ENCODE measurements at regions not wholly inside any gene's neighbourhood (a gene's known extent, or its start where the extent isn't known, plus 50 kb on each side); places are given as distances from the start of the nearest gene placed in this dataset.
"Not testable (repeated sequence)": the region's sequence is repeated elsewhere in the genome, so short reads cannot be mapped to it uniquely, and the experiment has no call there.

- no peaks in the 10 kb centered on the region for H3K36me3 Mint-ChIP-seq (ENCODE audit: low read depth)
- no peaks in the 10 kb centered on the region for H3K4me1 Mint-ChIP-seq (ENCODE audit: low read depth)
- peaks cover 2% of the 10 kb centered on the region for H3K27me3 Mint-ChIP-seq (ENCODE audit: low read depth)
- no peak overlapping the region for H3K27ac Mint-ChIP-seq (ENCODE audit: unreplicated experiment)
- peaks cover 15% of the 10 kb centered on the region for H3K9me3 Mint-ChIP-seq (ENCODE audit: low read depth)
- H3K4me3 Mint-ChIP-seq (ENCODE audit: unreplicated experiment): no peak overlapping the region
- no peak for DNase-seq (ENCODE audit: low spot score)
- TF ChIP-seq CTCF (IDR thresholded peaks at IDR 0.05): no peak
These were observed 504.8 kb upstream of the SLITRK5 start for GRCh38 chr13:87166348-87166747.

GRCh38 chr13:87168390-87168789 is 502.8 kb upstream of the SLITRK5 start:
- Mint-ChIP-seq H3K36me3 (ENCODE audit: low read depth) (no peaks in the 10 kb centered on the region), H3K27me3 (ENCODE audit: low read depth) (peaks cover 2% of the 10 kb centered on the region), H3K4me1 (ENCODE audit: low read depth) (no peaks in the 10 kb centered on the region), H3K27ac (ENCODE audit: unreplicated experiment) (no peak overlapping the region), H3K4me3 (ENCODE audit: unreplicated experiment) (no peak overlapping the region), H3K9me3 (ENCODE audit: low read depth) (peaks cover 7% of the 10 kb centered on the region)
- TF ChIP-seq CTCF (IDR thresholded peaks at IDR 0.05): no peak
- DNase-seq (ENCODE audit: low spot score): no peak

GRCh38 chr13:87169337-87169736 is 501.8 kb upstream of the SLITRK5 start:
- Mint-ChIP-seq H3K27ac (ENCODE audit: unreplicated experiment) (no peak overlapping the region), H3K4me3 (ENCODE audit: unreplicated experiment) (no peak overlapping the region), H3K4me1 (ENCODE audit: low read depth) (no peaks in the 10 kb centered on the region), H3K9me3 (ENCODE audit: low read depth) (peaks cover 7% of the 10 kb centered on the region), H3K36me3 (ENCODE audit: low read depth) (no peaks in the 10 kb centered on the region), H3K27me3 (ENCODE audit: low read depth) (peaks cover 2% of the 10 kb centered on the region)
- DNase-seq (ENCODE audit: low spot score): no peak
- TF ChIP-seq CTCF (IDR thresholded peaks at IDR 0.05): no peak

- Mint-ChIP-seq H3K4me3 (ENCODE audit: unreplicated experiment) (no peak overlapping the region), H3K36me3 (ENCODE audit: low read depth) (no peaks in the 10 kb centered on the region), H3K4me1 (ENCODE audit: low read depth) (no peaks in the 10 kb centered on the region), H3K9me3 (ENCODE audit: low read depth) (peaks cover 4% of the 10 kb centered on the region), H3K27me3 (ENCODE audit: low read depth) (peaks cover 2% of the 10 kb centered on the region), H3K27ac (ENCODE audit: unreplicated experiment) (no peak overlapping the region)
- no peak for DNase-seq (ENCODE audit: low spot score)
- no peak for TF ChIP-seq CTCF (IDR thresholded peaks at IDR 0.05)
These were observed 498.9 kb upstream of the SLITRK5 start for GRCh38 chr13:87172166-87172835.

GRCh38 chr13:87185138-87185537 is 486.0 kb upstream of the SLITRK5 start:
- H3K27ac Mint-ChIP-seq (ENCODE audit: unreplicated experiment); H3K4me1 Mint-ChIP-seq (ENCODE audit: low read depth); H3K36me3 Mint-ChIP-seq (ENCODE audit: low read depth); H3K4me3 Mint-ChIP-seq (ENCODE audit: unreplicated experiment); H3K27me3 Mint-ChIP-seq (ENCODE audit: low read depth); DNase-seq (ENCODE audit: low spot score); H3K9me3 Mint-ChIP-seq (ENCODE audit: low read depth): not testable (repeated sequence)

GRCh38 chr13:87186647-87187046 is 484.5 kb upstream of the SLITRK5 start:
- not testable (repeated sequence) for H3K36me3 Mint-ChIP-seq (ENCODE audit: low read depth); H3K9me3 Mint-ChIP-seq (ENCODE audit: low read depth); H3K27me3 Mint-ChIP-seq (ENCODE audit: low read depth); H3K4me3 Mint-ChIP-seq (ENCODE audit: unreplicated experiment); H3K4me1 Mint-ChIP-seq (ENCODE audit: low read depth); DNase-seq (ENCODE audit: low spot score); H3K27ac Mint-ChIP-seq (ENCODE audit: unreplicated experiment)

GRCh38 chr13:87191485-87191884 is 479.7 kb upstream of the SLITRK5 start:
- not testable (repeated sequence) for H3K27me3 Mint-ChIP-seq (ENCODE audit: low read depth); H3K4me3 Mint-ChIP-seq (ENCODE audit: unreplicated experiment); H3K9me3 Mint-ChIP-seq (ENCODE audit: low read depth); DNase-seq (ENCODE audit: low spot score); H3K27ac Mint-ChIP-seq (ENCODE audit: unreplicated experiment); H3K36me3 Mint-ChIP-seq (ENCODE audit: low read depth); H3K4me1 Mint-ChIP-seq (ENCODE audit: low read depth)

All from chondrocyte (in vitro differentiated cells).